NCI-H2196 treated with DMSO at 0.1 percent for 48 hours (cell line): ENCODE measurements at regions not wholly inside any gene's neighbourhood (a gene's known extent, or its start where the extent isn't known, plus 50 kb on each side); places are given as distances from the start of the nearest gene placed in this dataset.

ENCODE experiments used
- DNase-seq: peaks from one replicate; lab custom pipeline; 2025; ENCODE audit not compliant: unreplicated experiment; lab: John Stamatoyannopoulos, UW

GRCh38 chr13:112193463-112194166 lies 126.7 kb downstream of the SOX1 start:
- no peak for DNase-seq

- no peak for DNase-seq
These were observed 127.2 kb downstream of the SOX1 start for GRCh38 chr13:112194167-112194530.

- no peak for DNase-seq
These were observed 127.6 kb downstream of the SOX1 start for GRCh38 chr13:112194579-112194978.

- DNase-seq, result no peak
These were observed 131.6 kb downstream of the SOX1 start for GRCh38 chr13:112198396-112199010.

GRCh38 chr13:112200200-112200599 lies 133.3 kb downstream of the SOX1 start:
- DNase-seq, result no peak

- no peak for DNase-seq
These were observed 135.3 kb downstream of the SOX1 start for GRCh38 chr13:112202266-112202665.

GRCh38 chr13:112202966-112203365 lies 136.0 kb downstream of the SOX1 start:
- no peak for DNase-seq

GRCh38 chr13:112203614-112204013 lies 136.7 kb downstream of the SOX1 start:
- no peak for DNase-seq

- DNase-seq, result no peak
These were observed 137.7 kb downstream of the SOX1 start for GRCh38 chr13:112204346-112205327.

- DNase-seq, result no peak
These were observed 139.0 kb downstream of the SOX1 start for GRCh38 chr13:112205990-112206389.

GRCh38 chr13:112207129-112207528 lies 140.2 kb downstream of the SOX1 start:
- DNase-seq, result no peak

- DNase-seq, result no peak
These were observed 141.7 kb downstream of the SOX1 start for GRCh38 chr13:112208656-112209055.

- no peak for DNase-seq
These were observed 142.3 kb downstream of the SOX1 start for GRCh38 chr13:112209266-112209665.

GRCh38 chr13:112209711-112210110 lies 142.8 kb downstream of the SOX1 start:
- DNase-seq, result no peak

- no peak for DNase-seq
These were observed 143.4 kb downstream of the SOX1 start for GRCh38 chr13:112210371-112210770.

GRCh38 chr13:112212533-112212932 lies 145.6 kb downstream of the SOX1 start:
- no peak for DNase-seq

GRCh38 chr13:112213467-112214255 lies 146.7 kb downstream of the SOX1 start:
- peak; percentile 56 for DNase-seq

- no peak for DNase-seq
These were observed 148.9 kb downstream of the SOX1 start for GRCh38 chr13:112215871-112216270.

- no peak for DNase-seq
These were observed 150.5 kb downstream of the SOX1 start for GRCh38 chr13:112217431-112217830.

- DNase-seq, result no peak
These were observed 151.5 kb downstream of the SOX1 start for GRCh38 chr13:112218416-112218815.

GRCh38 chr13:112219740-112220139 lies 152.8 kb downstream of the SOX1 start:
- no peak for DNase-seq
